GM21717 (cell line): ENCODE measurements at regions not wholly inside any gene's neighbourhood (a gene's known extent, or its start where the extent isn't known, plus 50 kb on each side); places are given as distances from the start of the nearest gene placed in this dataset.

Experiments used
- ATAC-seq: cut with Tn5 transposase; IDR thresholded peaks from one replicate; pipeline ENCODE4 v1.9.1; 2021; ENCODE audit warnings: mild to moderate bottlenecking, moderate library complexity; ENCODE audit not compliant: unreplicated experiment

DNA sequence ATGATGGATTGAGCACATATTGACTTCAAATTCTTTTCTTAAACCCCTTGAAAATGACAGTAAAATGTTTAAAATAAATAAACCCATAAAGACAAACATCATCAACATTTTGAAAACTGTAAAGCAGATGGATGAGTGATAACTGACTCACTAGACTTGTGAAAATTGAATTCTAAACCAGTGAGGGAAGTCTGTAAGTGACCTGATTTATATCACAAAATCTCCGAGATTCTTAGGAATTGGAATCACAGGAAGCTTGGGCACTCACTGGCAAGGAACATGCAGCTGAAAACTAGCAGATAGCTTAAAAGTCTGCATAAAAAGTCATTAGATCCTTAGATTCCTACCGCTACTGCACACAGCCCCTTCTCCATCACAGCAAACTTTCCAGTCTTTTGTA lies 51.3 kb upstream of the TSC22D1 start:
- no peak for ATAC-seq

DNA sequence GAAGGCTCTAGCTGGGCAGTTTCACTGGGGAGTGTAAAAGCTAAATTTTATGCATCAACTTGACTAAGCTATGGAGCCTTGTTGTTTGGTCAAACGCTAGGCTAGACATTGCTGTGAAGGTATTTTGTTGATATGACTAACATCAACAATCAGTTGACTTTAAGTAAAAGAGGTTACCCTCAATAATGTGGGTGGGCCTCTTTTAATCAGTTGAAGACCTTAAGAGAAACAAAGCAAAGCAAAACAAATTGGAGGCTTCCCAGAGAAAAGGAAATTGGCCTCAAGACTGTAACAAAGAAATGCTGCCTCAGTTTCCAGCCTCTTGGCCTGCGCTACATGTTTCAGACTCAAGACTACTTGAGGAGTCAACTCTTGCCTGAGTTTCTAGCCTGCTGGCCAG lies 50.0 kb upstream of the TSC22D1 start:
- ATAC-seq = no peak
